HG03378 (cell line): ENCODE measurements at regions not wholly inside any gene's neighbourhood (a gene's known extent, or its start where the extent isn't known, plus 50 kb on each side); places are given as distances from the start of the nearest gene placed in this dataset.

Source experiments
- ATAC-seq: cut with Tn5 transposase; IDR thresholded peaks from one replicate; pipeline ENCODE4 v1.9.1; 2021; ENCODE audit warnings: mild to moderate bottlenecking, moderate library complexity; ENCODE audit not compliant: unreplicated experiment

DNA sequence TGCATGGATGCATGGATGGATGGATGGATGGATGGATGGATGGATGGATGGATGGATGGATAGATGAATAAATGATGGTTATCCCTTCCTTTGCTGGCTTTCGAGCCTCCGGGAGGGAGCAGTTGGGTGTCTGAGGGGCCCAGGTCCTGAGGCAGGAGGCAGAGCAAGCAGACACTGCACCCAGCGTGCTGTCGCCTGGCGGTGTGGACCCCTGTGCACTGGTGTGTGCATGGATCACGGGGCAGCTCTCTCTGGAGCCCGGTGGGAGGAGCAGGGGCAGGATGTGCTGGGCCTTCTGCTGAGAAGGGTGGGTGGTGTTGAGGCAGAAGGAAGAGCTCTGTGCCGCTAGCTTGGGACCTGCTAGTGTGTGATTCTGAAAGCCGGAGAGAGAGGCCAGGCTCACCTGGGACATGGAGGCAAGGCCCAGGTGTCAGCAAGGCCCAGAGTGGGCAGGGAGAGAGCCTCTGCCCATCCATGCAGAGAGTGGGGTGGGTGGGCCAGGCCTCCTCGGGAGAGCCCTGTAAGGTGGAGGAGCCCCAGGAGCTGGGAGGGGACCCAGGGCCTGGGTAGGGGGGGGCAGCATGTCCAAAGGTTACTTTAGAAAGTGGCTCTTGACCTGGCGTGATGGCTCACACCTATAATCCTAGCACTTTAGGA lies 254.4 kb downstream of the BRD1 start:
- no peak for ATAC-seq

DNA sequence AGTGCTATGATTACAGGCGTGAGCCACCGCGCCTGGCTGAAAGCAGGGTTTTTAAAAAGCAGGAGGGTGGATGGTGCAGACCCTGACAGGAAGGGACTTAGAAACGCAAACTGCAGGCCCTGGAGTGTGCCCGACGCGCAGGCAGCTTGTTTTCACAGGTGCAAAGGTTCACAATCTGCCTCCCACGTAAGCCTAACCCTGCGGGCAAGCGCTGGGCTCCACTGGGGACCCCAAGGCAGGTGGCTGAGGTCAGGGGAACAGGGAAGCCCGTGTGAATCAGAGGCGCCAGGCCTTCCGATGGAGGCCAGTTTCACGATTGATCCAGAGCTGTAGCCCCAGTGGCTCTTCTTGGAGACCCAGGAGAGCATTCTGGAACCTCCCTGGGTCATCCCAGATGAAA lies 256.3 kb downstream of the BRD1 start:
- ATAC-seq, result no peak

DNA sequence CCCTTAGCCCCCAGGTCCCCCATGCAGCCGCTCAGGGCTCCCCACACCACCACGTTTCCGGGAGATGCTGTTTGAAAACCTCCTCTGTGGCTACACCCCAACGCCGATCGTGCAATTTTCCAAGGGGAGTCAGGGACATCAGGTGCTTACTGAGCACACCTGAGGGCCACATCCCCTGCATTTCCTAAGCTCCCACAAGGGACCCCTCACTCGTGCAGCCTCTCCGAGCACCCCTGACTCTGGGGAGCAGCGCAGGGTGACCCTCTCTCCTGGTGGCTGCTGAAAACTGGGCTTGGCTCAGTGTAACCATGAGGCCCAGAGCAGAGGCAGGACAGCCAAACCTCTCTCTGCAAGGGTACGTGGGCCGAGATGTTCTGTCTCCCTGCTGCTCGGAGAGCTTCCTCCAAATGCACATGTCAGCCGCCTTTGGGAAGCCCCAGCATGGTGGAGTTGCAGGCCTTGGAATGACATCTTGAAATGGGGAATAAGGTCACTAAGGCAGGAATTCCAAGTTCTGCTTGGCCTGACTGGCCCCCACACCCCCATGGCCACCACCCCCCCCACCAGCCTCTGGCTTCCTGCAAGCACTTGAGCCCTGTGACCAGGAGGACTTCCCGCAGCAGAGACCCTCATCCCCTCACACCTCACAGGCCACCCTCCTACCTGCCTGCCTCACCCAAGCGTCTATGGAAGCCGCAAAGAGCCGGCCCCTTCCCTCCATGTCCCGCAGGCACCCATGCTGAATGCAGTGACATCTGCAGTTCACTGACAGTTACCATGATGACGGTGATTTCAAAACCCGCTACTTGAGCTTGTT lies 257.4 kb downstream of the BRD1 start:
- no peak for ATAC-seq

DNA sequence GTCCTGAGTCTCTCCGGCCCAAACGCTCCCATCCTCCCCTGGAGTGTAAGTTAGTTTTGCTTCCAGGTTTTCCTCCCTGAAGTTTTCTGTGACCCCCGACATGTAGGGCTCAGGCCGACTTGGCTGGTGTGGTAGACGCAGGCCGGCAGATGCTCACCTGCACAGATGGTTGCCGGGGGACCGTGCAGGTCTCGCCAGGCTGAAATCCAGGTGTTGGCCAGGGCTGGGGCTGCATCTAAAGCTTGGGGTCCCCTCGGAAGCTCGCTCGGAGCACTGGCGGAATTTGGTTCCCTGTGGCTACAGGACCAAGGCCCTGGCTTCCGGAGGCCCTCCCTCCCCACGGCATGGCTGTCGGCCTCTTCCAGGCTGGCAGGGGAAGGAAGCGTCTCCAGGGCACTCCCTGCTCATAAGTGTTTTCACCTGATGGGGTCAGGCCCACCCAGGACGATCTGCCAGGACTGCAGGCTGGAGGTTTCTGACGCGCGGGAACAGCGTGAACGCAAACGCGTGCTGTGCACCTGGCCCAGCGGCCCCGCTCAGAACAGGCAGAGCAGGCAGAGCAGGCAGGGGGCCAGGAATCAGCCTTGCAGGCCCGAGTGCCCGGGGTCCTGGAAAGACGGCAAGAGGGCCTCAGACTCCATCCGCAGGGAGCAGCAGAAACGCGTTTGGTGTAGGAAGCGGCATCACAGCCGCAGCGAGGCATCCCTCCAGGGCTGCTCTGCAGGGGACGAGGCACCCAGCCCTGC lies 258.2 kb downstream of the BRD1 start:
- ATAC-seq, result no peak

DNA sequence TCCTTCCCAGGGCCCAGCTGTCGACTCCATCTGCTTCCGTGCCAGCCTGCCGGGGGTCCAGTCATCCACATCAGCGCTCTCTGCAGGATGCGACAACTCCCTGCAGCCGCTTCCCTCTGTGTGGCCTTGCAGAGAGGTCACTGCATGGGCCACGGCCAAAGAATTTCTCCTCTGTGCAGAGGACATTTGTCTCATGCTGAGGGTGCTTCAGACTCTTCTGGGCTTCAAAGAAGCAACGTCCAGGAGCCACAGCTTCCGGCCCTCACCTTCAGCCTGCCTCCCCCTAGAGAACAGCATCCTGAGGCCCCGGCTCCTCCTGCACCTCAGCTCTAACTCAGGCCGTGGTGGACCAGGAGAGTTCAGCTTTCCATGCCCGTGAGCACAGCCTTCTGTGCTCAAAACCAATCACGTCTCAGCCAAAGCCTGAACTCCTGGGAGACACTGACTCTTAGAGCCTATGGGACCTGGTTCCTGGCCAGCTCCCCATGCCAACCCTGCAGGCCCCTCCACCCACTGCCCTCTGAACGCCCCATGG lies 258.9 kb downstream of the BRD1 start:
- ATAC-seq, result no peak

DNA sequence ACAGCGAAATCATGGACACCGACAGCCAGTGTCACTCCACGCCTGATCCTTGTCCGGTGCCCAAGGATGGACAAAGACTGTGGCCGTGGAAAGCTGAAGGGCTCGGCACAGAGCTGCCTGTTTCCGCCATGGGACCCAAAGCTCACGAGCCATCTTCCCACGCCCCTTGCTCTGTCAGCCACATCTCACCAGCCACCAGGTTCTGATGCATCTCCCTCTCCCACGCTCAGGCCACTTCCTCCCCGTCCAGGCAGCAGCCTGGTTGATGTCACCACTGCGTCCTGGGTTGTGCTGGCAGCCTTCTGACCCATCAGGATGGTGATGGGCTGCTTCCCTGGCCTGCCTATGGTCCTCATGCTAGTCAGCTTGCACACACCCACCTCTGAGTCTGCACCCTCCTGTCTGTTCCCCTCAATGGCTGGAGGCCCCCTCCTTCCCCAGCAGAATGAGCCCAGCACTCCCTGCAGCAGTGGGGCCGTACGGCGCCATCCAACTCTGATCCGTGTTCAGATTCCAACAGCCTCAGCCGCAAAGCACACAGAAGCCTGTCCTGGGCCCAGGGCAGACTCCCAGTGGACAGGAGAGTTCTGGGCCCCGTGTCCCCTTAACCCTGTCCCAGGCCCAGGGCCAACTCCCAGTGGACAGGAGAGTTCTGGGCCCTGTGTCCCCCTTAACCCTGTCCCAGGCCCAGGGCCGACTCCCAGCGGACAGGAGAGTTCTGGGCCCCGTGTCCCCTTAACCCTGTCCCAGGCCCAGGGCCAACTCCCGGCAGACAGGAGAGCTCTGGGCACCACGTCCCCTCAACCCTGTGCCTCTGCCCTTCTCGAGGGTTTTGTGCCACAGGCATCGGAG lies 259.5 kb downstream of the BRD1 start:
- ATAC-seq, result no peak

DNA sequence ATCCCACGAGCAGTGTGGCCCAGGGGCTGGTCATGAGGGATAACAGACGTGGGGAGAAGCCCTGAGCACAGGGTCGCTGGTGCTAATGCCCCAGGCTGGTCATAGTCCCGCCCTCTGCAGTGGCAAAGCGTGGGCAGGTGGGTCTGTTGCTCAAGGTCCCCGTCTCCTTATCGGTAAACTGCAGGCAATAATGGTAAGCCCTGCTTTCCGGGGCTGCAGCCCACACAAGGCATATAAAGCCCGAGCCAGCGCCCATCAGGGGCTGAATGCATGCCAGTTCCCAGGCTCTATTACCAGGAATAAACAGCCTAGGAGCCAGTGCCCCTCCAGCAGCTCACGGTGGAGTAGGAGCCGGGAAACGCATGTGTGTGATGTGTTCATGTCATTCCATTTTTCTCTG lies 261.0 kb downstream of the BRD1 start:
- no peak for ATAC-seq

DNA sequence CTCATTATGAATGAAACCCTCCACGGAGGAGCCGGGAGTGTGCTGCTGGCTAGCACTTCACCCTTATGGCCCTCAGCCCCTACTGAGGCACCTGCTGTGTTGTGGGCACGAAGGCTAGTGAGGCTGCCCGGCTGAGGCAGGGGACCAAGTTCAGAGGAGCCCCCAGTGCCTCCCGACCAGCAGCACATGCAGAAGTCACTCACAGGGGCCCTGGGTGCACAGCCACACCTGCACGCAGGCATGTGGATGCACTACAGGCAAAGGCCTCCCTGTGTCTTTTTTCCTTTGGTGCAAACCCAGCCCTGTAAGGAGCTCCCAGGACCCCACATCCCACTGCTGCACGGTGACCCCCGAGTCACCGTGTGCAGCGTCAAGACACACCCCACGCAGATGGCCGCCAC lies 261.5 kb downstream of the BRD1 start:
- ATAC-seq, result no peak

DNA sequence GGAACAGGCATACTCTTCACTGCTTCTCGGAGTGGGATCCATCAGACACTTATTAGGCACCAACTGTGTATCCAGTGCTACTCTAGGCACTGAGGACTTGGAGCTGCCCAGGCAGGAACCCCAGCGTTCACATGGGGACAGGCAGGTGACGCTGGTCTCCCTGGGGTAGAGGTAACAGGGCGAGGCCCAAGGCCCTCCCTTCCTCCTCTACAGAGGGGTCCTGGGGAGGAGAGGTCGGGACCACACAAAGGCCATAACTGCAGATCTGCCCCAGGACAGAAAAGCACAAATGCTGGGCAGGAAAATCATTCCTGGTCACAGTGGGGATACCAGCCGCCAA lies 262.2 kb downstream of the BRD1 start:
- ATAC-seq, result no peak

DNA sequence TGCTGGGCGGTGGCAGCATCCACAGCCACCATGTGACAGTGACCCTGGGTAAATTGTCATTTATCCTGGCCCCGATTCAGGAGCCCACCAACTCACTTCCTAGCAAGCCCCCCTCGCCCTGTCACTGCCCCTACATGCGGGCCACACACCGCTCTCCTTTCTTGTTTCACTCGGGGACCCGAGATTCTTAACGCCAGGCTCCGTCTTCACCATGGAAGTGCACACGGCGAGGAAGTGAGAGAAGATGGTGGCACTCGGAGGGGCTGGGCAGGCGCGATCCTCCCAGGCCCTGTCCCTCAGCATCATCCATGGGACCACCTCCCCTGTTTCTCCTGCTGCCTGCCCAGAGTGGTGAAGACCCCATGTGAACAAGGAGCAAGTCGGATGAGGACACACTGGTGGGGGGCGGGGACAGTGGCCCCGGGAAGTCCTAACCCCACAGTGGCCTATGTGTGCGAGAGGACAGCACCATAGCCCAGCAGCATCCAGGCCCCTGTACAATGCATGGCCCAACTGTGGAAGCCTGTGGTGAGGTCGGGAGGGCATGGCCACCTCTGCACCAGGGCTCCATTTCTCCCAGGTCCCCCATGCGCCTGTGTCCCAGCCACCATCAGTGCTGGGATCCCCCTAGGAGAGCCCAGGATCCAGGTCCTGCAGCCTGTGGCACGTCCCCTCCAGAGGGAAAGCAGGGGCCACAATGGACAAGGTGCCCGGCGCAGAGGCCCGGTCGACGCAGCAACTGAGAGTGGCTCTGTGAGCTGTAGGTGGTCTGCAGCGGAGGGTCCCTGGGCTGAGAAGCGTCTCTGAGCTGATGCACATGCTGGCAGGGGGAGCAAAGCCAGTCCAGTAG lies 262.8 kb downstream of the BRD1 start:
- no peak for ATAC-seq

DNA sequence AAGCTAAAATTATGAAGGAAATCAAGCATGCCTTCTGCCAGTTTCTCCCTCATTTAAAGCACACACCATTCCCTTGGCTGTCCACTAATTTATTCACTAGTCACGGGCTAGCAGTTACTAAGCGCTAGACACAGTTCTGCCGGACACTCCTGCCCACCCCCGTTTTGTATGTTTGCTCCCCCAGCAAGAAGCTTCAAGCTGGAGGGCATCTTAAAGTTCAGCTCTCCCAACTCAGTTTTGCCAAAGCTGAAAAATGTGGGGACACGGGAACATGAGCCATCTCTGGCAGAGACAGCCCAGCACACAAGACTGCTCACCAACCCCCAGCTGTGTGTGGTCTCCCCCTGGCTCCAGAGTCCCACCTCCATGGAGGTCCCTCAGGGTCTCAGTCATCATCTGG lies 263.6 kb downstream of the BRD1 start:
- ATAC-seq, result no peak

DNA sequence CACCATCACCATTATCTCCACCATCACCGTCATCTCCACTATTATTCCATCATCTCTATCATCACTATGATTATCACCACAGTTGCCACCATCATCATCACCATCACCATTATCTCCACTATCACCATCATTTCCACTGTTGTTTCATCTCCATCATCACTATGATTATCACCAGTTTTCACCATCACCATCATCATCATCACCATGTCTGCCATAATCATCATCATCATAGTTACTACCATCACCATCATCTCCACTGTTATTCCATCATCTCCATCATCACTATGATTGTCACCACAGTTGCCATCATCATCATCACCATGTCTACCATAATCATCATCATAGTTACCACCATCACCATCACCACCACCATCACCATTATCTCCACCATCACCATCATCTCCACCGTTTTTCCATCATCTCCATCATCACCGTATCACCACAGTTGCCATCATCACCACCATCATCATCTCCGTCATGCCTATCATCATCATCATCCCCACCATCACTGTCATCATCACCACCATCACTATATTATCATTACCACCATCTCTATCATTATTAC lies 264.9 kb downstream of the BRD1 start:
- ATAC-seq, result no peak

DNA sequence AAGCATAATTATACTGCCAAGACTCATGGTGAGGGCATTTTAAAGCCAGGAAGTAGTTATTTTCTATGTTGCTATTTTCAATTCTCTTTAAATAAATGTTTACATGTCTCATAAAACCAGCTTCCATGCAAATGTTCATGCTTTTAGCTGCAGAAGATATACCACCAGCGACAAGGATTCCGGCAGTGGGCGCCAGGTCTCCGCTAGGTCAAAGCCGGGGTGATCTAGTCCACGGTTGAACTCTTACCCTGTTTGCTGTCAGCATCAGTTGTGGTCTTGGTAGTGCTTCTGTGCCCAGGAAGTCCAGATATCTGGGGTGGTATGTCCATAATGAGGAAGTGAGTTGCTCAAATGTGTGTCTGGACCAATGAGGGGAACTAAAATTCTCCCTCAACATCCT lies 265.7 kb downstream of the BRD1 start:
- ATAC-seq, result no peak

DNA sequence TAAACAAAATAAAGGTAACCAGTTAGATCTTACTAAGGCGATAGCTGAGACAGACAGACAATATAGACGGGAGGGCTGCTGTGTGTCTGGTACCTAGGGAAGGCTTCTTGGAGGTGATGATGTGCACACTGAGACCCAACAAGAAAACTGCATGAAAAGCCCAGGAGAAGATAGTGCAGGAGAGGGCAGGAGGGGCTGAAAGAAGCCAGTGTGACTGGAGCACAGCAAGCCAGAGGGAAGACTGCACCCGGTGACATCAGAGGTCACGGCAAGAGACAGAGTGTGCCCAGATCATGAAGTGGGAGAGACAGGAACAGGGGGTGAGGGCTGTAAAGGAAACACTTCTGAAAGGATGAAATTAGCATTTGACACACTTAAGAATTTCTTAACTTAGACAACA lies 266.3 kb downstream of the BRD1 start:
- no peak for ATAC-seq

DNA sequence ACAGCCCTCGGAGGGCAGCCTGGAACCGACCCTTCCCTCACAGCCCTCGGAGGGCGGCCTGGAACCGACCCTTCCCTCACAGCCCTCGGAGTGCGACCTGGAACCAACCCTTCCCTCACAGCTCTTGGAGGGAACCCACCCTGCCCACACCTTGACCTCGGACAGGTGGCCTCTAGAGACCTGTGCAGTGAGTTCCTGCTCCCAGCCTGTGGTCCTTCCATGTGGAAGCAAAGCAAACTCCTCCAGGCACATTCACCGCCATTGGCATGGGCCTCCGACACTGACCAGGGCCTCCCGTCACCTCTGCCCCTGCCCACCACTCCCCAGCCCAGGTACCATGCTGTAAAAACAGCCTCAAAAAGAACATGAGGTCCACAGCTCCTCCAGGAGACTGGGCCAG lies 272.1 kb downstream of the BRD1 start:
- no peak for ATAC-seq

DNA sequence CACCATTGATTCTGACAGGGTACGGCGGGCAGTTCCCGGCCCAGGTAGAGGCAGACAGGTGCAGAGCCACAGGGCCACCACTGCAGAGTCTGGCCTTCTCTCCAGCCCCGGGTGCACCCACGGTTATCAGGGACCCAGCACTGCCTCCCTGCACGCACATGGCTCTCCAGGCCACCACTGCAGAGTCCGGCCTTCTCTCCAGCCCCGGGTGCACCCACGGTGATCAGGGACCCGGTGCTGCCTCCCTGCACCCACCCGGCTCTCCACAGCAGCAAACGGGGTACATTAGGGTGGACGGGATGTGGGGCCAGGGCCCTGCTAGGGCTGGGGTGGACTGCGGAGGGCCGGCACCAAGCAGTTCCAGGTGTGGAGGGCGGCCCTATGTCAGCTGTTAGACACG lies 272.9 kb downstream of the BRD1 start:
- no peak for ATAC-seq

DNA sequence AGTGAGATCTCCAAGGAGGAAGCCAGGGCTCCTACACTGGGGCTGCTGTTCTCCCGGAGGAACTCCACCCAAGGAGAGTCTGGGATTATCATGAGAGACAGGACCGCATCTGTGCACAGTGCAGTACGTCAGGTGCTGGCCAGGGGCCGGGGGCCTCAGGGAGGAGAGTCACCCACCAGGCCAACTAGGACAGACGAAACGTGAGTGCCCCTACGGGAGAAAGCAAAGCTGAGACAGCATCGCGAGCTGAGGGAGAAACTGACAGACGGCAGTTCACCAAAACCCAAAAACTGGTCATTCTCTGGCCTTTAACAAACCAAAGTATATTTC lies 273.4 kb downstream of the BRD1 start:
- ATAC-seq, result no peak

DNA sequence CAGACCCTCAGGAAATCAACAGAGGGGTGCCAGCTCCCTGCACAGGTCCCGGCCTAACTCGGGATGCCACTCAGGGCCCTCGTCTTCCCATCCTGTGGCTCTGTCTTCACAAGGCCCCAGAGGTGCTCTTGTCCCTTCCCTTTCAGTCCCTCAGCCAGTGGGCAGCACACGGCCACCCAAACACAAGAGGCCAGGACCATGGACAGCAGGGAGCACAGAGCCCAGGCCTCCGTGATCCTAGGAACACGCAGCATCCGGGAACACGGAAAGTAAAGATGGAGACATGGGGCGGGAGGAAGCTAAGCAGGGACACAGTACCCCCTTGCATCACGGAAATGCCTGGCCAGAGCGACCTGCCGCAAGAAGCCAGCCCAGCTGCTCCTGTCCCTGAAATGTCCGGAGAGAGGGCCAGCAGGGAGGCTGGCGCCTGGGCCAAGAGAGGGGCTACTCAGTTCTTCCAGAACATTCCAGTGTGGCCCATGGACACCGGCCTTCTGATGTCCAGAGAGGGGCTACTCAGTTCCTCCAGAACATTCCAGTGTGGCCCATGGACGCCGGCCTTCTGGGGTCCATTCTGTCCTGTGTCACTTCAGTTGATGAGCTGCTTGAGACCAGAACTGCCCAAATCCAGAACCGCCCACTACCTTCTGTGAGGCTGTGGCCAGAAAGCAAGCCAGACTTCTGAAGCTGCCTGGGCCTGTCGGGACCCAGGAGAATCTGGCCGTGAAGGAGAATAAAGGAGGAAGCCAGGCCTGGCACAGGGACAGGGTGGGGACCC lies 274.0 kb downstream of the BRD1 start:
- ATAC-seq, result no peak

DNA sequence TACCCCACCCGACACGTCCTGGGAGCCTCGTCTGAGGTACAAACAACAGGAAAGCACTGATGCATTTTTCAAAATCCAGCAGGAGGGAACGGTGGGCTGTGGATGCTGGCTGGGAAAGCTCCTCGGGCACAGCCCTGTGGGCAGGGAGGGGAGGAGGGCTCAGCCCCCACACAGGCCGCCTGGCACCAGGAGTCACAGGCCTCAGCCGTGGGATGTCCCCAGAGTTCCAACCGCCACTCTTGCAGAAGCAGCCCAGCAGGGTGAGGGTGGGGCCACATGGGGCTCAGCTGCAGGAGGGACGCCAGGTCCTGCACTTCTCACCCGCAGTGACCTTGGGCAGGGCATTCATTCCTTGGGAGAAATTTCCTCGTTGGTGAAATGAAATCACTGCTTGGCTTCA lies 274.6 kb downstream of the BRD1 start:
- ATAC-seq, result no peak
